Lower leg skin (tissue), 4 donors: ENCODE measurements at regions not wholly inside any gene's neighbourhood (a gene's known extent, or its start where the extent isn't known, plus 50 kb on each side); places are given as distances from the start of the nearest gene placed in this dataset.
"Not testable (repeated sequence)": the region's sequence is repeated elsewhere in the genome, so short reads cannot be mapped to it uniquely, and the experiment has no call there.

ENCODE experiments used
- DNase-seq, 2 donors: peaks; one replicate each; pipeline ENCODE4 v3.0.0-alpha.2; 2019; ENCODE audit warnings: low spot score in 2 of 2
- H3K4me3 ChIP-seq: fragments of 200-600 bp; sonication (generic); 2 replicates; pipeline ENCODE4 v1.5.1; 2017; ENCODE audit warnings: mild to moderate bottlenecking, low read depth; ENCODE audit not compliant: poor library complexity, severe bottlenecking
- POLR2A ChIP-seq, 2 donors: fragments of 450-650 bp; IDR thresholded peaks; one replicate each; pipeline ENCODE4 v1.6.1; 2016 to 2017; ENCODE audit warnings: antibody characterized with exemption in 2 of 2, mild to moderate bottlenecking in 1 of 2, moderate library complexity in 1 of 2
- WGBS, 2 donors: methylation state at CpG; one replicate each; pipeline ENCODE4 v1.1.5; 2018; 5-methylcytosine and 5-hydroxymethylcytosine counted together
- intact Hi-C: fragments of 100-400 bp; cut with DNase I; formaldehyde crosslinking; loops from one replicate; pipeline ENCODE4 v1.15.0; 2023; ENCODE audit warnings: low total_unique reads
- TF ChIP-seq, protein P1 (sequence below), 3 donors: fragments of 450-650 bp; IDR thresholded peaks; one replicate each; pipeline ENCODE4 v1.5.1; 2016; ENCODE audit warnings: antibody characterized with exemption in 3 of 3, mild to moderate bottlenecking in 3 of 3, moderate library complexity in 2 of 3

- intact Hi-C loops, result no loop called here
- 28 to 38% methylated on average over 3 of the region's 3 CpGs for WGBS, 2 donors
- TF ChIP-seq POLR2A (IDR thresholded peaks at IDR 0.05), result no peak
- TF ChIP-seq, protein P1, sequence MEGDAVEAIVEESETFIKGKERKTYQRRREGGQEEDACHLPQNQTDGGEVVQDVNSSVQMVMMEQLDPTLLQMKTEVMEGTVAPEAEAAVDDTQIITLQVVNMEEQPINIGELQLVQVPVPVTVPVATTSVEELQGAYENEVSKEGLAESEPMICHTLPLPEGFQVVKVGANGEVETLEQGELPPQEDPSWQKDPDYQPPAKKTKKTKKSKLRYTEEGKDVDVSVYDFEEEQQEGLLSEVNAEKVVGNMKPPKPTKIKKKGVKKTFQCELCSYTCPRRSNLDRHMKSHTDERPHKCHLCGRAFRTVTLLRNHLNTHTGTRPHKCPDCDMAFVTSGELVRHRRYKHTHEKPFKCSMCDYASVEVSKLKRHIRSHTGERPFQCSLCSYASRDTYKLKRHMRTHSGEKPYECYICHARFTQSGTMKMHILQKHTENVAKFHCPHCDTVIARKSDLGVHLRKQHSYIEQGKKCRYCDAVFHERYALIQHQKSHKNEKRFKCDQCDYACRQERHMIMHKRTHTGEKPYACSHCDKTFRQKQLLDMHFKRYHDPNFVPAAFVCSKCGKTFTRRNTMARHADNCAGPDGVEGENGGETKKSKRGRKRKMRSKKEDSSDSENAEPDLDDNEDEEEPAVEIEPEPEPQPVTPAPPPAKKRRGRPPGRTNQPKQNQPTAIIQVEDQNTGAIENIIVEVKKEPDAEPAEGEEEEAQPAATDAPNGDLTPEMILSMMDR (IDR thresholded peaks at IDR 0.05), result no peak
- no peak overlapping the region for H3K4me3 ChIP-seq
- DNase-seq, result no peak
Observed at GRCh38 chr3:26894443-26894842, 271.9 kb downstream of the LRRC3B start.

DNA sequence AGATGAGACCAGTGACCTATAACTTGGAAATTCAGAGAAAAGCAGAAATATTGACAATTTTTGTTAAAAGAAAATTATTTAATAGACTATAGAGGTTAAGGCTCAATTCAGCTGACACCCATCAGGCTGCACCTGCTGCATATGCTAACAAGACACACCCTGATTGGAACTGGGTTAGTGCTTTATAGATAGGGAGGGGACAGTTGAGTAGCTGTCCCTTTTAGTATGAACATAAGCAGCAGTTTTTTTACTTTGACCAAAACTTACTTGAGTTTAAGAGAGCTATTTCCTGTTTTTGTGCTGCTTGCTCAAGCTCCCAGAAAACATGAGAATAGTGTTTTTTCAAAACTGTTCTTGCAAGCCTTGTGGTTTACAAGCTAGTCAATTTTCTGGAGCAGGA, 292.6 kb downstream of the LRRC3B start:
- intact Hi-C loops, result no loop called here
- no peak for DNase-seq
- H3K4me3 ChIP-seq, result no peak overlapping the region
- TF ChIP-seq, protein P1 (IDR thresholded peaks at IDR 0.05), result no peak
- no peak for TF ChIP-seq POLR2A (IDR thresholded peaks at IDR 0.05)

GRCh38 chr3:26920646-26921478, 298.3 kb downstream of the LRRC3B start:
- WGBS, 2 donors, result 41 to 47% methylated on average over 12 of the region's 12 CpGs
- intact Hi-C loops, result no loop called here

DNA sequence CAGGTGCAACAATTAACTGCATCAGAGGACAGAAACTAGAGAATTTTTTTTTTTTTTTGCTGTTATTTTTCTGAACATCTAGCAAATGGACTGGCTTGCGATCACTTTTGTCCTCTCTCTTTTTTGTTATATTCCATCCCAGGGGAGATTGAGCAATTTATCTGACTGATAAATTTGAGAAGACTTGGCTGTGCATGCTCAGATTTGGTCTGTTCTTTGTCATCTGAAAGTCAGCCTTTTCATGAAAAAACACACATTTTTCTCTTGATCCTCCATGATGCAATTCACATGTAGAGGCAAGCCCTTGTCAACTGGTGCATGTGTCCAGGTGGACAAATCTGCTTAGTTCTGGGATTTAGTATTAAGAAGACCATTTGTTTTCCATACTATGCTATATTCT, 309.3 kb downstream of the LRRC3B start:
- H3K4me3 ChIP-seq, result no peak overlapping the region
- WGBS, 2 donors, result 73 to 81% methylated on average over 1 of the region's 1 CpG
- TF ChIP-seq, protein P1 (IDR thresholded peaks at IDR 0.05), result no peak
- TF ChIP-seq POLR2A (IDR thresholded peaks at IDR 0.05), result no peak
- DNase-seq, result no peak
- intact Hi-C loops, result no loop called here

More at GRCh38 chr3:26920646-26921478, 298.3 kb downstream of the LRRC3B start:
- DNase-seq, result no peak
- H3K4me3 ChIP-seq, result no peak overlapping the region
- TF ChIP-seq, protein P1 (IDR thresholded peaks at IDR 0.05), result no peak
- no peak for TF ChIP-seq POLR2A (IDR thresholded peaks at IDR 0.05)

DNA sequence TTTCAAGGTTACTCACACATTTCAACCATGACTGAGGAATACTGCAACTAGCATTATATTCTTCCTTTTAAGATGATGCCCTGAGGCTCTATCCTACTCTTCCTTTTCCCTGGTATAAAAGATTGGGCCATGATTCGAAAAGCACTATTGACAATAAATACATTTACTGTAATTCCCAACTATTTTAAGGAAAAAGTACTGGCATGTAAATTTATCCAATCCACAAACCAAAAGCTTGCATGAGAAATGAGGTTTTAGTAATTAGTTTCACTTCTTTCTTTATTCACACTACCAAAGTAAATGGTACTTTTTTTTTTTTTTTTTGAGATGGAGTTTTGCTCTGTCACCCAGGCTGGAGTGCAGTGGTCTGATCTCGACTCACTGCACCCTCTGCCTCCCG, 310.2 kb downstream of the LRRC3B start:
- no peak for DNase-seq
- TF ChIP-seq POLR2A (IDR thresholded peaks at IDR 0.05), result no peak
- TF ChIP-seq, protein P1 (IDR thresholded peaks at IDR 0.05), result no peak
- H3K4me3 ChIP-seq, result no peak overlapping the region
- intact Hi-C loops, result no loop called here
- WGBS, 2 donors, result 76% methylated on average over 3 of the region's 3 CpGs

GRCh38 chr3:26945480-26945879, 322.9 kb downstream of the LRRC3B start:
- 77% methylated on average over 4 of the region's 4 CpGs for WGBS, 2 donors
- H3K4me3 ChIP-seq, intact Hi-C loops, DNase-seq: not testable (repeated sequence)
